Keratinocyte (primary cell): ENCODE measurements at regions not wholly inside any gene's neighbourhood (a gene's known extent, or its start where the extent isn't known, plus 50 kb on each side); places are given as distances from the start of the nearest gene placed in this dataset.
A peak's percentile ranks its signal among the peaks of the same experiment; 100 is the strongest.

Source experiments
- DNase-seq: peaks from one replicate; pipeline ENCODE4 v3.0.0-alpha.2; 2011; ENCODE audit warnings: low read depth, missing footprints, low spot score
- FAIRE-seq: peaks from 2 replicates; lab custom pipeline; 2011; peaks lifted over from hg19 to GRCh38; lab: Jason Lieb, UNC
- H2AFZ ChIP-seq: 2 replicates; pipeline ENCODE4 v1.6.0; 2012; ENCODE audit warnings: low read length, control low read depth, inconsistent platforms; ENCODE audit not compliant: control insufficient read depth
- H3K27ac ChIP-seq: 2 replicates; pipeline ENCODE4 v1.5.1; 2011; ENCODE audit warnings: low read length; ENCODE audit not compliant: control insufficient read depth, insufficient read depth
- H3K27me3 ChIP-seq: 3 replicates; pipeline ENCODE4 v1.6.0; 2011; ENCODE audit warnings: low read length; ENCODE audit not compliant: control insufficient read depth, insufficient read depth; ENCODE audit errors: extremely low read depth
- H3K36me3 ChIP-seq, 2 experiments: 2 replicates in 1 of 2; 3 replicates in 1 of 2; pipeline ENCODE4 v1.5.1; 2011; ENCODE audit warnings: low read length in 2 of 2, mild to moderate bottlenecking in 1 of 2; ENCODE audit not compliant: control insufficient read depth in 2 of 2, insufficient read depth in 2 of 2; ENCODE audit errors: extremely low read depth in 1 of 2
- H3K4me1 ChIP-seq: 3 replicates; pipeline ENCODE4 v1.5.1; 2011; ENCODE audit warnings: low read length; ENCODE audit not compliant: control insufficient read depth, insufficient read depth; ENCODE audit errors: extremely low read depth
- H3K4me2 ChIP-seq: 3 replicates; pipeline ENCODE4 v1.6.0; 2011; ENCODE audit warnings: low read depth, low read length; ENCODE audit not compliant: control insufficient read depth, insufficient read depth; ENCODE audit errors: extremely low read depth
- H3K4me3 ChIP-seq, 3 experiments: fragments of 200-600 bp in 1 of 3; sonication (generic) in 1 of 3; 2 replicates in 2 of 3; 3 replicates in 1 of 3; pipeline ENCODE4 v1.5.1; 2011 to 2016; ENCODE audit warnings: low read length in 3 of 3, mild to moderate bottlenecking in 3 of 3, control low read depth in 2 of 3, inconsistent platforms in 1 of 3, low read depth in 1 of 3, mixed read lengths in 1 of 3, mixed run types in 1 of 3, moderate library complexity in 1 of 3; ENCODE audit not compliant: control insufficient read depth in 2 of 3, insufficient read depth in 2 of 3; ENCODE audit errors: extremely low read depth in 1 of 3
- H3K79me2 ChIP-seq: 2 replicates; pipeline ENCODE4 v1.6.0; 2012; ENCODE audit warnings: low read length; ENCODE audit not compliant: control insufficient read depth, insufficient read depth
- H3K9ac ChIP-seq: 3 replicates; pipeline ENCODE4 v1.6.0; 2011; ENCODE audit warnings: low read length; ENCODE audit not compliant: control insufficient read depth, insufficient read depth; ENCODE audit errors: extremely low read depth
- H3K9me1 ChIP-seq: 3 replicates; pipeline ENCODE4 v1.6.0; 2011; ENCODE audit warnings: low read length; ENCODE audit not compliant: control insufficient read depth, insufficient read depth; ENCODE audit errors: extremely low read depth
- H3K9me3 ChIP-seq: 2 replicates; pipeline ENCODE4 v1.5.1; 2012; ENCODE audit warnings: low read depth, low read length; ENCODE audit not compliant: control insufficient read depth
- H4K20me1 ChIP-seq: 3 replicates; pipeline ENCODE4 v1.6.0; 2011; ENCODE audit warnings: low read length; ENCODE audit not compliant: control insufficient read depth, insufficient read depth; ENCODE audit errors: extremely low read depth
- EZH2 ChIP-seq: IDR thresholded peaks from one replicate; pipeline ENCODE4 v1.6.1; 2012; ENCODE audit warnings: inconsistent platforms, mild to moderate bottlenecking, low read length, moderate library complexity
- dilution Hi-C: fragments of 300-500 bp; cut with MboI; formaldehyde crosslinking; loops from one replicate; pipeline ENCODE4 v1.7.0; 2020; ENCODE audit warnings: low sequenced_read_pairs; ENCODE audit not compliant: extremely low pct_ligation_motif_present
- TF ChIP-seq, protein P1 (sequence below), 3 experiments: IDR thresholded peaks in 1 of 3; conservative IDR thresholded peaks in 1 of 3; optimal IDR thresholded peaks in 1 of 3; 2 replicates in 2 of 3; 3 replicates in 1 of 3; pipeline versions ENCODE3 to v1.5.1; 2011; ENCODE audit warnings: low read length in 3 of 3, mild to moderate bottlenecking in 3 of 3, moderate library complexity in 2 of 3, control low read depth in 1 of 3, inconsistent platforms in 1 of 3; ENCODE audit not compliant: insufficient read depth in 2 of 3; ENCODE audit errors: extremely low read depth in 1 of 3

DNA sequence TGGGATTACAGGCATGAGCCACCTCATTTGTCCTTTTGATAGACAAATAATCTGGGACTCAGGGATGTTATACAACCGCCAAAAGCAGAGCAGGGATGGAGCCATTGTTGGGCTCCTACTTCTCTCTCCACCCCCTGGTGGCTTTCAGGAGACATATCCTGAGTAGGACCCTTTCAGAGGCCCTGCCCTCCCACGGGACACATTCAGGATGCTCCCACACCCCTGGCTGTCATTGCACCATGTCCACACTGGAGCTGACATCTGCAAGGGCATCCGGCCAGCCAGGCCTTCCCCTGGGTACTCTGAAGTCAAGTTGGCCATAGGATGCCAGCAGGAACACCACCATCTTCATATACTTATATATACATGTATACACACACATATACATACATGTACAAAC, 181.8 kb downstream of the SYK start:
- H3K79me2 ChIP-seq = no peaks in the 10 kb centered on the region
- TF ChIP-seq, protein P1, sequence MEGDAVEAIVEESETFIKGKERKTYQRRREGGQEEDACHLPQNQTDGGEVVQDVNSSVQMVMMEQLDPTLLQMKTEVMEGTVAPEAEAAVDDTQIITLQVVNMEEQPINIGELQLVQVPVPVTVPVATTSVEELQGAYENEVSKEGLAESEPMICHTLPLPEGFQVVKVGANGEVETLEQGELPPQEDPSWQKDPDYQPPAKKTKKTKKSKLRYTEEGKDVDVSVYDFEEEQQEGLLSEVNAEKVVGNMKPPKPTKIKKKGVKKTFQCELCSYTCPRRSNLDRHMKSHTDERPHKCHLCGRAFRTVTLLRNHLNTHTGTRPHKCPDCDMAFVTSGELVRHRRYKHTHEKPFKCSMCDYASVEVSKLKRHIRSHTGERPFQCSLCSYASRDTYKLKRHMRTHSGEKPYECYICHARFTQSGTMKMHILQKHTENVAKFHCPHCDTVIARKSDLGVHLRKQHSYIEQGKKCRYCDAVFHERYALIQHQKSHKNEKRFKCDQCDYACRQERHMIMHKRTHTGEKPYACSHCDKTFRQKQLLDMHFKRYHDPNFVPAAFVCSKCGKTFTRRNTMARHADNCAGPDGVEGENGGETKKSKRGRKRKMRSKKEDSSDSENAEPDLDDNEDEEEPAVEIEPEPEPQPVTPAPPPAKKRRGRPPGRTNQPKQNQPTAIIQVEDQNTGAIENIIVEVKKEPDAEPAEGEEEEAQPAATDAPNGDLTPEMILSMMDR (optimal IDR thresholded peaks at IDR 0.05 in 1 of 3, IDR thresholded peaks at IDR 0.05 in 1 of 3, conservative IDR thresholded peaks at IDR 0.05 in 1 of 3; ENCODE audit: extremely low read depth in 1 of 3, insufficient read depth in 2 of 3, low read length in 3 of 3) = no peak
- no peak for TF ChIP-seq EZH2
- dilution Hi-C loops = no loop called here
- no peaks in the 10 kb centered on the region for H3K9me3 ChIP-seq
- no peaks in the 10 kb centered on the region for H3K36me3 ChIP-seq
- H3K4me1 ChIP-seq = peaks cover 40% of the 10 kb centered on the region
- H3K27me3 ChIP-seq = no peaks in the 10 kb centered on the region
- H3K4me3 ChIP-seq = no peak overlapping the region
- H3K9me1 ChIP-seq = no peaks in the 10 kb centered on the region
- no peak overlapping the region for H3K9ac ChIP-seq
- no peaks in the 10 kb centered on the region for H4K20me1 ChIP-seq
- FAIRE-seq (no peak), DNase-seq (no peak)
- no peak overlapping the region for H2AFZ ChIP-seq
- no peak overlapping the region for H3K27ac ChIP-seq
- no peak overlapping the region for H3K4me2 ChIP-seq

DNA sequence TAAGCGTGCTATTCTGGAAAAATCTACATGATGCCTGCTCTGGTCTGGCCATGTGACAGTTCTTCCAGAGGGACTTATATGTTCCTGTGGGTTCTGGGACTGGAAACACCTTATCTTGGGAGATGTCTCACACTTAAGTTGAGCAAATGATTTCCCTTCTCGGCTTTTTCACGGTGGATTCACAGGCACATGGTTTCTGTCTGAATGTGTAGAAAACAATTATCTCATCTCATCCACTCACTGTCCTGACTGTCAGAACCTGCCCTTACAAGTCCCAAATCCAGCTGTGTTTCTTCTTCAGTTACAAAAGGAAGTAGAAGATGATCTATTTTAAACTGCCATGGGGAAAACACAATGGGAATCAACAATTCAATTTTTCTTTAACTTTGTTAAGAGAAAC, 184.0 kb downstream of the SYK start:
- TF ChIP-seq EZH2 = no peak
- TF ChIP-seq, protein P1 (optimal IDR thresholded peaks at IDR 0.05 in 1 of 3, IDR thresholded peaks at IDR 0.05 in 1 of 3, conservative IDR thresholded peaks at IDR 0.05 in 1 of 3; ENCODE audit: extremely low read depth in 1 of 3, insufficient read depth in 2 of 3, low read length in 3 of 3) = no peak
- Histone ChIP-seq H3K9me3 (no peaks in the 10 kb centered on the region), H3K4me1 (peaks cover 30% of the 10 kb centered on the region), H3K36me3 (no peaks in the 10 kb centered on the region), H3K4me3 (peak overlapping the region in 2 of 3 experiments; percentile 16 to 41), H3K27me3 (no peaks in the 10 kb centered on the region), H3K79me2 (no peaks in the 10 kb centered on the region), H2AFZ (peak overlapping the region; percentile 14), H3K27ac (peak overlapping the region; percentile 74), H3K4me2 (peak overlapping the region; percentile 67), H3K9ac (peak overlapping the region; percentile 62), H3K9me1 (no peaks in the 10 kb centered on the region), H4K20me1 (no peaks in the 10 kb centered on the region)
- DNase-seq (no peak), FAIRE-seq (peak; percentile 78)
- dilution Hi-C loops = no loop called here
